ENCODE measurements at regions not wholly inside any gene's neighbourhood (a gene's known extent, or its start where the extent isn't known, plus 50 kb on each side); places are given as distances from the start of the nearest gene placed in this dataset.

DNA sequence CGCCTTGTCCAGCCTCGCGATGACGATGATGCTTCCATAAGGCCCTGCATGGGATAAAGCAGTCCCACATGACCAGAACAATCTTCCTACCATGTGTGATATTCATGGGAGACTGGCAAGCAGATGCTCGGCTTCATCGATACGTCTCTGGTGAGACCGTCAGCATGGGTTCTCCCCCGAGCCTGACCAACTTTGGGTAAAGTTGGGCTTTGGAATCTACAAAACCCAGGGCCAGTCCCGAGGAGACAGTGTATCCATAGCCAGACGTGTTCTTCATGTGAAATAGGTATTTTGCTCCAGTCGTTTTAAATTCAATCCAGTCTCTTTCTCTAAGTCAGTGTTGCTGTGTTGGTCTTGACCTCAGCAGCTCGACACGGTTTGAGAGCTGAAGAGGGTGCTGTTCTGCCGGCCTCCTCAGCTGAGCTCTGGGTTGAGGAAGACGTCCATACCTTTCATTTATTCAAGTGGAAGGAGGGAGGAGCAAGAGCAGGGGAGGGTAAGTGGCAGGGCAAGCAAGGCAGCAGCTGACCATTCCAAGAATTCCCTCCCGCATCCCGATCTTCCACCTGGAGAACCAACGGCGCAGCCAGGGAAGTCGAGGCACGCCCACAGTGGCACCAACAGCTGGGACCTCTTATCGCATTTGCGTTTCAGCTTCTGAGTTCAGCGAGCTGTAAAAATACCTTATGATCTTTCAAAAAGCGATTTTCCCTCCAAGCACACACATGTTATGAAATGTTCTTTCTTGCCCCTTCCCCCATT, 64.0 kb upstream of the THBS2 start:
- no peaks in the 10 kb centered on the region for H3K9me3 ChIP-seq (ENCODE audit: insufficient read depth, low read length, severe bottlenecking)
- no peak overlapping the region for H3K4me3 ChIP-seq (ENCODE audit: low read depth in 1 of 2, low read length in 2 of 2)
- H3K36me3 ChIP-seq (ENCODE audit: insufficient read depth, low read length), result no peaks in the 10 kb centered on the region
- no peaks in the 10 kb centered on the region for H3K27me3 ChIP-seq (ENCODE audit: insufficient read depth, low read length, poor library complexity)
- DNase-seq (no peak), ATAC-seq (ENCODE audit: insufficient read depth, low read depth) (no peak)
- no peaks in the 10 kb centered on the region for H3K79me2 ChIP-seq (ENCODE audit: insufficient read depth, low read length)
- H4K20me1 ChIP-seq (ENCODE audit: insufficient read depth, low read length), result no peaks in the 10 kb centered on the region
- no peak overlapping the region for H3K27ac ChIP-seq (ENCODE audit: low read length)
- no peak for TF ChIP-seq EZH2 (IDR thresholded peaks at IDR 0.05; ENCODE audit: borderline replicate concordance, low read depth, low read length, severe bottlenecking)
- TF ChIP-seq, protein P1, sequence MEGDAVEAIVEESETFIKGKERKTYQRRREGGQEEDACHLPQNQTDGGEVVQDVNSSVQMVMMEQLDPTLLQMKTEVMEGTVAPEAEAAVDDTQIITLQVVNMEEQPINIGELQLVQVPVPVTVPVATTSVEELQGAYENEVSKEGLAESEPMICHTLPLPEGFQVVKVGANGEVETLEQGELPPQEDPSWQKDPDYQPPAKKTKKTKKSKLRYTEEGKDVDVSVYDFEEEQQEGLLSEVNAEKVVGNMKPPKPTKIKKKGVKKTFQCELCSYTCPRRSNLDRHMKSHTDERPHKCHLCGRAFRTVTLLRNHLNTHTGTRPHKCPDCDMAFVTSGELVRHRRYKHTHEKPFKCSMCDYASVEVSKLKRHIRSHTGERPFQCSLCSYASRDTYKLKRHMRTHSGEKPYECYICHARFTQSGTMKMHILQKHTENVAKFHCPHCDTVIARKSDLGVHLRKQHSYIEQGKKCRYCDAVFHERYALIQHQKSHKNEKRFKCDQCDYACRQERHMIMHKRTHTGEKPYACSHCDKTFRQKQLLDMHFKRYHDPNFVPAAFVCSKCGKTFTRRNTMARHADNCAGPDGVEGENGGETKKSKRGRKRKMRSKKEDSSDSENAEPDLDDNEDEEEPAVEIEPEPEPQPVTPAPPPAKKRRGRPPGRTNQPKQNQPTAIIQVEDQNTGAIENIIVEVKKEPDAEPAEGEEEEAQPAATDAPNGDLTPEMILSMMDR (IDR thresholded peaks at IDR 0.05; ENCODE audit: borderline replicate concordance, extremely low read depth, low read length, poor library complexity, severe bottlenecking), result no peak
- no peak overlapping the region for H3K9ac ChIP-seq (ENCODE audit: low read depth, low read length)
- H2AFZ ChIP-seq (ENCODE audit: low read depth, low read length), result no peak overlapping the region
- H3K4me2 ChIP-seq (ENCODE audit: insufficient read depth, low read length), result no peak overlapping the region
- H3K4me1 ChIP-seq (ENCODE audit: insufficient read depth, low read length), result no peaks in the 10 kb centered on the region

DNA sequence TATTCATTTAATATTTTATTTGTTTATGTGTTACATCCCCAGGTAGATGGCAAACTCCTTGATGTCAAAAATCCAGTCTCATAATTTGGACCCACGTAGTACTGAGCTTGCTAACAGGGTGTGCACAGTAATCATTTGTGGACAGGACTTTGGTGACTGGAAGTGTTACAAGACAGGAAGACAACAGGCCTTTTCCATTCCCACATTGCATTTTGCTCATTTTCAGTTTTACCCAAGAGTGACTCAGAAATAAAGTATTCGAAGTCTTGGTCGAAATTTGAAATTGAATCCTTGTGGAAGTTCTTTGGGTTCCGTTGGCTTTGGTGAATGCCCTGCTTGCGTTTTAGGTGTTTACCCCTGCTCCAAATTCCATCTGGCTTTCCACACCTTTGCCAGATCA, 63.0 kb upstream of the THBS2 start:
- TF ChIP-seq EZH2 (IDR thresholded peaks at IDR 0.05; ENCODE audit: borderline replicate concordance, low read depth, low read length, severe bottlenecking), result no peak
- TF ChIP-seq, protein P1 (IDR thresholded peaks at IDR 0.05; ENCODE audit: borderline replicate concordance, extremely low read depth, low read length, poor library complexity, severe bottlenecking), result no peak
- no peak overlapping the region for H3K4me3 ChIP-seq (ENCODE audit: low read depth in 1 of 2, low read length in 2 of 2)
- H3K27ac ChIP-seq (ENCODE audit: low read length), result no peak overlapping the region
- DNase-seq (no peak), ATAC-seq (ENCODE audit: insufficient read depth, low read depth) (no peak)
- no peaks in the 10 kb centered on the region for H3K36me3 ChIP-seq (ENCODE audit: insufficient read depth, low read length)
- no peaks in the 10 kb centered on the region for H3K27me3 ChIP-seq (ENCODE audit: insufficient read depth, low read length, poor library complexity)
- no peaks in the 10 kb centered on the region for H4K20me1 ChIP-seq (ENCODE audit: insufficient read depth, low read length)
- no peaks in the 10 kb centered on the region for H3K4me1 ChIP-seq (ENCODE audit: insufficient read depth, low read length)
- H2AFZ ChIP-seq (ENCODE audit: low read depth, low read length), result no peak overlapping the region
- no peak overlapping the region for H3K4me2 ChIP-seq (ENCODE audit: insufficient read depth, low read length)
- H3K9ac ChIP-seq (ENCODE audit: low read depth, low read length), result no peak overlapping the region
- no peaks in the 10 kb centered on the region for H3K9me3 ChIP-seq (ENCODE audit: insufficient read depth, low read length, severe bottlenecking)
- H3K79me2 ChIP-seq (ENCODE audit: insufficient read depth, low read length), result no peaks in the 10 kb centered on the region

DNA sequence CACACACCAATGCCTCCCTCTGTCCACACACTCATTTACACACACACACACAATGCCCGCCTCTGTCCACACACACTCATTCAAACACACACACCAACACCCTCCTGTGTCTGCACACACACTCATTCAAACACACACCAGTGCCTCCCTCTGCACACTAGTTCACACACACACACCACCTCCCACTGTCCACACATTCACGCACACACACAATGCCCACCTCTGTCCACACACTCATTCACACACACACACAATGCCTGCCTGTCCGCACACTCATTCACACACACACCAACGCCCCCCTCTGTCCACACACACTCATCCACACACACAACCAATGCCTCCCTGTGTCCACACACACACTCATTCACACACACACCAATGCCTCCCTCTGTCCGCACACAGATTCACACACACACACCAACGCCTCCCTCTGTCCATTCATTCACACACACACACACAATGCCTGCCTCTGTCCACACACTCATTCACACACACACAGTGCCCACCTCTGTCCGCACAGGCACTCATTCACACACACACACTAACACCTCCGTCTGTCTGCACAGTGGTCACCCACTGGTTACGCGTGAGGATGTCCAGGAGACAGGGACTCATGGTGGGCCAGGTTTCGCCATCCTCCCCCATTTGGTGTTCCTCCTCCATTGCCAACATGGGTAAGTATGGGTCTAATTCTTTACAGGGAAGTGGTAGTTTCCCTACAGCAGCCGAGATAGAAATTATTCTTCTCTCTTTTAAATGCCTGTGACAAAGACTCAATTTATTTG, 62.4 kb upstream of the THBS2 start:
- no peak overlapping the region for H2AFZ ChIP-seq (ENCODE audit: low read depth, low read length)
- H3K36me3 ChIP-seq (ENCODE audit: insufficient read depth, low read length), result no peaks in the 10 kb centered on the region

More for the DNA sequence above, 62.4 kb upstream of the THBS2 start:
- Histone ChIP-seq H3K4me2 (ENCODE audit: insufficient read depth, low read length) (no peak overlapping the region), H4K20me1 (ENCODE audit: insufficient read depth, low read length) (no peaks in the 10 kb centered on the region), H3K27me3 (ENCODE audit: insufficient read depth, low read length, poor library complexity) (no peaks in the 10 kb centered on the region), H3K9ac (ENCODE audit: low read depth, low read length) (no peak overlapping the region), H3K9me3 (ENCODE audit: insufficient read depth, low read length, severe bottlenecking) (no peaks in the 10 kb centered on the region), H3K4me3 (ENCODE audit: low read depth in 1 of 2, low read length in 2 of 2) (no peak overlapping the region), H3K79me2 (ENCODE audit: insufficient read depth, low read length) (no peaks in the 10 kb centered on the region), H3K4me1 (ENCODE audit: insufficient read depth, low read length) (no peaks in the 10 kb centered on the region), H3K27ac (ENCODE audit: low read length) (no peak overlapping the region)
- TF ChIP-seq EZH2 (IDR thresholded peaks at IDR 0.05; ENCODE audit: borderline replicate concordance, low read depth, low read length, severe bottlenecking), result no peak
- TF ChIP-seq, protein P1 (IDR thresholded peaks at IDR 0.05; ENCODE audit: borderline replicate concordance, extremely low read depth, low read length, poor library complexity, severe bottlenecking), result no peak
- no peak for ATAC-seq (ENCODE audit: insufficient read depth, low read depth)
- DNase-seq, result no peak
